Stomach (tissue), 4 donors: ENCODE measurements at regions not wholly inside any gene's neighbourhood (a gene's known extent, or its start where the extent isn't known, plus 50 kb on each side); places are given as distances from the start of the nearest gene placed in this dataset.

Experiments used
- EP300 ChIP-seq: sonication (generic); formaldehyde crosslinking; IDR thresholded peaks from one replicate; pipeline ENCODE4 v1.6.1; 2017; ENCODE audit warnings: antibody characterized with exemption
- POLR2A ChIP-seq, 4 donors: fragments of 450-650 bp; IDR thresholded peaks; one replicate each; pipeline ENCODE4 v1.6.1; 2016; ENCODE audit warnings: antibody characterized with exemption in 4 of 4, control low read depth in 2 of 4, mild to moderate bottlenecking in 1 of 4, moderate library complexity in 1 of 4
- TF ChIP-seq, protein P1 (sequence below), 7 experiments: fragments of 450-650 bp in 4 of 7; fragments of 200-600 bp in 3 of 7; sonication (generic) in 3 of 7; IDR thresholded peaks; one replicate each; pipeline ENCODE4 v1.5.1; 2016 to 2019; ENCODE audit warnings: antibody characterized with exemption in 7 of 7, control low read depth in 2 of 7, mild to moderate bottlenecking in 1 of 7

DNA sequence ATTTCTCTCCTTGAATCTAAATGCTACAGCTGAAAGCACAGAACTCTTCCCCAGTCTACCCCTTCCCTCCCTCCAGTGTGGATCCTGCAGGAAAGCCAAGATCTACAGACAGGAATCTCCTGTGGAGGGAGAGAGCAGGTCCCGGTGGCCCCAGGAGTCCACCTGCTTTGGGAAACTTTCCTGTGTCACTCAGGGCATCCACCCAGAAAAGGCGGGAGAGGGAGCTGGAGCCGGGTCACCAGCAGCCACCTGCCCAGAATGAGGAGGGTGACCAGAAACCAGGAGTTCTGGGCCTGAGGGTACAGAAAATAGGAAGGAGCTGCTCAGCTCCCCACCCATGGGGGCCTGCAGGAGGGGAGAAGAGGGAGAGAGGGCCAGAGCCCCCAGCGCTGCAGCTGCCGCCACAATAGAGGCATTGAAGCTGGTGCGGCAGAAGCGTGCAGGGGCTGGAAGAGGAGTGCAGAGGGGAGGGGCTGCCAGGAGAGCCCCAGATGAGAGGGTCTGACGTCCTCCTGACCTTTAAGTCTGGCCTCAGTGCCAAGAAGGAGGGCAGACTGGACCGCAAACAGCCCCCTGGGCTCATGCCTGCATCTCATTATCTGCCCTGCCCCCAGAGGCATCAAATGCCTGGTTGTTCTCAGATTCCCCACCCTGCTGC is 56.3 kb upstream of the TMEM72 start:
- no peak for TF ChIP-seq POLR2A (IDR thresholded peaks at IDR 0.05)
- TF ChIP-seq, protein P1, sequence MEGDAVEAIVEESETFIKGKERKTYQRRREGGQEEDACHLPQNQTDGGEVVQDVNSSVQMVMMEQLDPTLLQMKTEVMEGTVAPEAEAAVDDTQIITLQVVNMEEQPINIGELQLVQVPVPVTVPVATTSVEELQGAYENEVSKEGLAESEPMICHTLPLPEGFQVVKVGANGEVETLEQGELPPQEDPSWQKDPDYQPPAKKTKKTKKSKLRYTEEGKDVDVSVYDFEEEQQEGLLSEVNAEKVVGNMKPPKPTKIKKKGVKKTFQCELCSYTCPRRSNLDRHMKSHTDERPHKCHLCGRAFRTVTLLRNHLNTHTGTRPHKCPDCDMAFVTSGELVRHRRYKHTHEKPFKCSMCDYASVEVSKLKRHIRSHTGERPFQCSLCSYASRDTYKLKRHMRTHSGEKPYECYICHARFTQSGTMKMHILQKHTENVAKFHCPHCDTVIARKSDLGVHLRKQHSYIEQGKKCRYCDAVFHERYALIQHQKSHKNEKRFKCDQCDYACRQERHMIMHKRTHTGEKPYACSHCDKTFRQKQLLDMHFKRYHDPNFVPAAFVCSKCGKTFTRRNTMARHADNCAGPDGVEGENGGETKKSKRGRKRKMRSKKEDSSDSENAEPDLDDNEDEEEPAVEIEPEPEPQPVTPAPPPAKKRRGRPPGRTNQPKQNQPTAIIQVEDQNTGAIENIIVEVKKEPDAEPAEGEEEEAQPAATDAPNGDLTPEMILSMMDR (IDR thresholded peaks at IDR 0.05) = no peak
- TF ChIP-seq EP300 = no peak
